ENCODE measurements at regions not wholly inside any gene's neighbourhood (a gene's known extent, or its start where the extent isn't known, plus 50 kb on each side); places are given as distances from the start of the nearest gene placed in this dataset.

DNA sequence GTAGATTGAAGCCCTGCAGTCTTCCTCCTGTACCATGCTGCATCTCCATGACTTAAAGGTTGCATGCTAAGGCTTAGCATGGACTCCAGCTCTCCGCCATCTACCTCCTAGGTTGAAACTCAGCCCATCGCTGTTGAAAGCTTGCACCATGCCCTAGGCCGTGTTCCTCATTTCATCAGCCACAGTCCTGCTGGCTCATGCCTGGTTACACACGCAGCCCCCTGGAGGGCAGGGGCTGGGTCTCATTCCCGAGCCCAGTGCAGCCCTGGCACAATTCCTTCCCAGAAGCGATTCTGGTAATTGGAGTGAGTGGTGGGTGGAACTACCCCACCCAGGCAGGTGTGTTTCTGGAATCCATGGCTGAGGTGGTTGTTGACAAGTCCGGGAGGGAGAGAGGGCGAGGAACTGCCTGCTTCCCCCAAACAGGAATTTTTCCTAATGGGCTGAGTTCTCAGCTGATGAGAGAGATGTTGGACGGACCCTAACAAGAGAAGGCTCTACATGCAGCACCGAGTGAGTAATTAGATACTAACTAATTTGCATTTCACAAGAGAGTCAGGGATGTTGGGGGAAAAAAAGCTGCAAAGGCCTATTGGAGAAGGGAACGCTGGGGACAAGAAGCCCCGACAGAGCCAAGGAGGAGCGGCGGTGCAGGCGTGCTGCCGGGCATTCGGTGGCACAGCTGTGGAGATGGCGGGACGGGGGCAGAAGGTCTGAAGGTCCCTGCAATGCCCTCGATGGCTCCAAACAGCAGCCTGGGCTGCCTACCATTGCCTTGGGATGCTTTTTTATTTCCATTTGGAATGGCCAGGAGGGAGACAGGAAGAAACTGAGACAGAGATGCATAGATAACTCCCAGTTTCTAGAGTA, 92.3 kb upstream of the TLE3 start:
- TF ChIP-seq, protein P1, sequence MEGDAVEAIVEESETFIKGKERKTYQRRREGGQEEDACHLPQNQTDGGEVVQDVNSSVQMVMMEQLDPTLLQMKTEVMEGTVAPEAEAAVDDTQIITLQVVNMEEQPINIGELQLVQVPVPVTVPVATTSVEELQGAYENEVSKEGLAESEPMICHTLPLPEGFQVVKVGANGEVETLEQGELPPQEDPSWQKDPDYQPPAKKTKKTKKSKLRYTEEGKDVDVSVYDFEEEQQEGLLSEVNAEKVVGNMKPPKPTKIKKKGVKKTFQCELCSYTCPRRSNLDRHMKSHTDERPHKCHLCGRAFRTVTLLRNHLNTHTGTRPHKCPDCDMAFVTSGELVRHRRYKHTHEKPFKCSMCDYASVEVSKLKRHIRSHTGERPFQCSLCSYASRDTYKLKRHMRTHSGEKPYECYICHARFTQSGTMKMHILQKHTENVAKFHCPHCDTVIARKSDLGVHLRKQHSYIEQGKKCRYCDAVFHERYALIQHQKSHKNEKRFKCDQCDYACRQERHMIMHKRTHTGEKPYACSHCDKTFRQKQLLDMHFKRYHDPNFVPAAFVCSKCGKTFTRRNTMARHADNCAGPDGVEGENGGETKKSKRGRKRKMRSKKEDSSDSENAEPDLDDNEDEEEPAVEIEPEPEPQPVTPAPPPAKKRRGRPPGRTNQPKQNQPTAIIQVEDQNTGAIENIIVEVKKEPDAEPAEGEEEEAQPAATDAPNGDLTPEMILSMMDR (IDR thresholded peaks at IDR 0.05; ENCODE audit: partially characterized antibody, unreplicated experiment), result no peak
- Mint-ChIP-seq H3K27ac (ENCODE audit: unreplicated experiment) (no peak overlapping the region), H3K4me3 (ENCODE audit: unreplicated experiment) (no peak overlapping the region), H3K9me3 (ENCODE audit: unreplicated experiment) (peaks cover 2% of the 10 kb centered on the region), H3K36me3 (ENCODE audit: unreplicated experiment) (peaks cover 8% of the 10 kb centered on the region), H3K4me1 (ENCODE audit: low read depth, unreplicated experiment) (peaks cover 29% of the 10 kb centered on the region), H3K27me3 (ENCODE audit: unreplicated experiment) (peaks cover 14% of the 10 kb centered on the region)
- DNase-seq, result no peak

DNA sequence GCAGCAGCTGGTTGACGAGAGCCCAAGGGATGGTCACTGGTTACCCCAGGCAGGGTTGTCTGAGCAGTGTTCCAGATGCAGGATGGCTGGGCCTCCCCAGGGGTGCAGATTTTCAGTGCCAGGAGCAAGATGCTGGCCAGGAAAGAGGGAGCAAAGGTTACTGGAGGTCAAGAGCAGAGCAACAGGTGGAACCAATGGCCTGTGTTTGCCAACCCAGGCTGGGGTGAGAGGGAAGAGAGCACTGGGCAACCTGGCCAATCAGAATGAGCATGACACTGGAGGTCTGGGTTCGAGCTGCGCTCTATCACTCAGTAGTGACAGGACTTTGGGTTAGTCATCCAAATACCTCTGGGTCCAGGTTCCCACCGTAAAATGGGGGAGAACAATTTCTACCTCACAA, 90.6 kb upstream of the TLE3 start:
- Mint-ChIP-seq H3K36me3 (ENCODE audit: unreplicated experiment) (peaks cover 8% of the 10 kb centered on the region), H3K27me3 (ENCODE audit: unreplicated experiment) (peaks cover 14% of the 10 kb centered on the region), H3K27ac (ENCODE audit: unreplicated experiment) (no peak overlapping the region), H3K9me3 (ENCODE audit: unreplicated experiment) (peaks cover 2% of the 10 kb centered on the region), H3K4me1 (ENCODE audit: low read depth, unreplicated experiment) (peaks cover 33% of the 10 kb centered on the region), H3K4me3 (ENCODE audit: unreplicated experiment) (no peak overlapping the region)
- no peak for DNase-seq
- TF ChIP-seq, protein P1 (IDR thresholded peaks at IDR 0.05; ENCODE audit: partially characterized antibody, unreplicated experiment), result no peak

DNA sequence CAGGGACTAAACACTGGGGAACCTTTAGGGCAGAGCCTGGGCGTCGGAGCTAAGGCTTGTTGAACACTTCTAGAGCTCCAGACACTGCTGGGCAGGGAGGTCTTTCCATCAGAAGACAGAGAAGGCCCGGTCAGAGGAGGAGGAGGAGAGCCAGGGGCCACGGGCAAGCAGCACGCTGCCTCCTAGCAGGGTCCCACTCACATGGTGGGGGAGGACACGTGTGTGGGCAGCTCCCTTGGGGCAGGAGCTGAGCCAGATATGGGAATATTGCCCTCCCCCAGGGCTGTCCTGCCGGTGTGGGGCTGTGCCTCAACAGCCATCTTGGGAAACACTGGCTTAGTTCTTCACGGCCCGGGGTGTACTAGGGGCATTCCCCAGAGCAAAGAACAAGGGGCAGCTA, 89.6 kb upstream of the TLE3 start:
- no peak overlapping the region for H3K4me3 Mint-ChIP-seq (ENCODE audit: unreplicated experiment)
- H3K9me3 Mint-ChIP-seq (ENCODE audit: unreplicated experiment), result peaks cover 2% of the 10 kb centered on the region
- H3K27ac Mint-ChIP-seq (ENCODE audit: unreplicated experiment), result no peak overlapping the region
- peaks cover 8% of the 10 kb centered on the region for H3K36me3 Mint-ChIP-seq (ENCODE audit: unreplicated experiment)
- TF ChIP-seq, protein P1 (IDR thresholded peaks at IDR 0.05; ENCODE audit: partially characterized antibody, unreplicated experiment), result no peak
- DNase-seq, result no peak
- H3K27me3 Mint-ChIP-seq (ENCODE audit: unreplicated experiment), result peaks cover 14% of the 10 kb centered on the region
- H3K4me1 Mint-ChIP-seq (ENCODE audit: low read depth, unreplicated experiment), result peaks cover 33% of the 10 kb centered on the region

DNA sequence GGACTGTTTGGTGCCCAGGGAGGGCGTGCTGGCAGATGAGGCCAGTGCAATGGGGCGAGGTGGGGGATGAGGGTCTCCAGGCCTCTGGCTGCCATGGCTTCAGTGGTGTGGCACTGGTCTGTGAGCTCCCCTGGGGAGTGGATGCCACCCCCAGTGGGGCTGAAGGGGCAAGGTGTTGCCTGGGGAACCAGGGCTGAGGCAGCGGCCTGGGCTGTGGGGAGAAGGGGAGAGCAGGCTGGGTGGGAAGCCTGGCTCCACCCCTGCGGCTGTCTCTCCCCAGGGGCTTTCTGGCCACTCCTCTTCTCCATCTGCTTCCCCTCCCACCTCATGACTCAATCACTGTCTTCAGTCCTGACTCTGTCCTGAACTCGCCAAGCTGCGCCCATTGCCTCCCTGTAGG, 88.4 kb upstream of the TLE3 start:
- no peak overlapping the region for H3K4me3 Mint-ChIP-seq (ENCODE audit: unreplicated experiment)
- H3K36me3 Mint-ChIP-seq (ENCODE audit: unreplicated experiment), result peaks cover 1% of the 10 kb centered on the region
- H3K27ac Mint-ChIP-seq (ENCODE audit: unreplicated experiment), result peak overlapping the region; percentile 53
- TF ChIP-seq, protein P1 (IDR thresholded peaks at IDR 0.05; ENCODE audit: partially characterized antibody, unreplicated experiment), result no peak
- peaks cover 37% of the 10 kb centered on the region for H3K4me1 Mint-ChIP-seq (ENCODE audit: low read depth, unreplicated experiment)
- DNase-seq, result peak; percentile 61
- H3K9me3 Mint-ChIP-seq (ENCODE audit: unreplicated experiment), result peaks cover 6% of the 10 kb centered on the region
- H3K27me3 Mint-ChIP-seq (ENCODE audit: unreplicated experiment), result peaks cover 11% of the 10 kb centered on the region

DNA sequence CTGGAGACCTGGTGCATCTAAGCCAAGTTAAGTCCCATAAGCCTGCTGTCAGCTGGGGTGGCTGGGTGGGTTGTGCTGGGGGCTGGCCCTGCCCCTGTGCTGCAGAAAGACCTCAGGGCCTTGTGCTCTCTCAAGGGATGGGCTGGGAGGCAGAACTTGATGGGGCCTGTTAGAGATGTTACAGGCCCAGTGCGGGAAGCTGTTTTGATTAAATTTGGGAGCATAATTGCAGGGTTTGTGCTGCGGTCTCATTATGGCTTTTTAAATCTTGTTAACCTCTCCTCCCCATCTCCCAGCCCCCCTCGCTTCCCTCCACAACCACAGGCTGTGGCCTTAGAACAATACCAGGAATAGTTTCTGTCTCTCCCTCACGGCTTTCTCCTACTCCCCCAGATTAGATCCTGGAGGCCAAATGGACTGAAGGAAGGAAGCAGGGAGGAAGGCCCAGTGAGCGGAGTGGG, 87.6 kb upstream of the TLE3 start:
- Mint-ChIP-seq H3K4me1 (ENCODE audit: low read depth, unreplicated experiment) (peaks cover 35% of the 10 kb centered on the region), H3K4me3 (ENCODE audit: unreplicated experiment) (peak overlapping the region; percentile 35), H3K27ac (ENCODE audit: unreplicated experiment) (peak overlapping the region; percentile 7), H3K36me3 (ENCODE audit: unreplicated experiment) (no peaks in the 10 kb centered on the region), H3K27me3 (ENCODE audit: unreplicated experiment) (peaks cover 11% of the 10 kb centered on the region), H3K9me3 (ENCODE audit: unreplicated experiment) (peaks cover 6% of the 10 kb centered on the region)
- TF ChIP-seq, protein P1 (IDR thresholded peaks at IDR 0.05; ENCODE audit: partially characterized antibody, unreplicated experiment), result no peak
- DNase-seq, result no peak
